GM12878 (cell line): ENCODE measurements at regions not wholly inside any gene's neighbourhood (a gene's known extent, or its start where the extent isn't known, plus 50 kb on each side); places are given as distances from the start of the nearest gene placed in this dataset.

Experiments
- ATF2 ChIP-seq: IDR thresholded peaks from 2 replicates; pipeline ENCODE4 v1.6.1; 2012; ENCODE audit warnings: low read length, inconsistent platforms
- BACH1 ChIP-seq: fragments of 450-650 bp; IDR thresholded peaks from 2 replicates; pipeline ENCODE4 v1.6.1; 2017; ENCODE audit warnings: mild to moderate bottlenecking, borderline replicate concordance
- CBX3 ChIP-seq: fragments of 200-600 bp; sonication (generic); IDR thresholded peaks from 2 replicates; pipeline ENCODE4 v1.6.1; 2016; ENCODE audit warnings: low read depth, borderline replicate concordance
- CHD1 ChIP-seq: IDR thresholded peaks from 2 replicates; pipeline ENCODE4 v1.6.1; 2012; ENCODE audit warnings: low read depth, low read length, improper control_type of control experiment
- CTCF ChIP-seq, 3 experiments: IDR thresholded peaks in 2 of 3; conservative IDR thresholded peaks in 1 of 3; 2 replicates each; pipeline ENCODE4 v1.5.1; 2011; ENCODE audit warnings: low read depth in 3 of 3, low read length in 3 of 3, mild to moderate bottlenecking in 3 of 3, control low read depth in 2 of 3, moderate library complexity in 2 of 3, inconsistent platforms in 1 of 3, mixed read lengths in 1 of 3; ENCODE audit not compliant: control insufficient read depth in 2 of 3, insufficient read depth in 1 of 3; ENCODE audit errors: extremely low read depth in 1 of 3
- FOXM1 ChIP-seq: IDR thresholded peaks from 2 replicates; pipeline ENCODE4 v1.6.1; 2012; ENCODE audit warnings: low read depth, mild to moderate bottlenecking, inconsistent platforms, low read length, moderate library complexity
- GABPA ChIP-seq: IDR thresholded peaks from 2 replicates; pipeline ENCODE4 v1.6.1; 2014; ENCODE audit warnings: antibody characterized with exemption, low read depth, mild to moderate bottlenecking, inconsistent platforms
- HDAC6 ChIP-seq: fragments of 200-600 bp; sonication (generic); IDR thresholded peaks from one replicate; pipeline ENCODE4 v1.8.0; 2017; ENCODE audit warnings: antibody characterized with exemption; ENCODE audit not compliant: unreplicated experiment
- MXI1 ChIP-seq: fragments of 150-350 bp; IDR thresholded peaks from 2 replicates; pipeline ENCODE4 v1.6.1; 2011; ENCODE audit warnings: low read depth, mild to moderate bottlenecking, inconsistent platforms, low read length, improper control_type of control experiment
- NFIC ChIP-seq: IDR thresholded peaks from 2 replicates; pipeline ENCODE4 v1.6.1; 2012; ENCODE audit warnings: low read depth, mild to moderate bottlenecking, inconsistent platforms, low read length, moderate library complexity
- PAX5 ChIP-seq: IDR thresholded peaks from 2 replicates; pipeline ENCODE4 v1.6.1; 2011; ENCODE audit warnings: low read depth, low read length, borderline replicate concordance
- PBX3 ChIP-seq: IDR thresholded peaks from 2 replicates; pipeline ENCODE4 v1.6.1; 2011; ENCODE audit warnings: mild to moderate bottlenecking, low read depth, low read length, moderate library complexity; ENCODE audit not compliant: insufficient replicate concordance
- SMAD1 ChIP-seq: fragments of 450-650 bp; IDR thresholded peaks from 2 replicates; pipeline ENCODE4 v1.6.1; 2018; ENCODE audit warnings: mild to moderate bottlenecking, low read depth; ENCODE audit not compliant: partially characterized antibody
- ZBTB4 ChIP-seq: fragments of 450-650 bp; formaldehyde crosslinking; IDR thresholded peaks from 2 replicates; pipeline ENCODE4 v1.4.0; 2022; ENCODE audit warnings: mild to moderate bottlenecking, moderate library complexity

- TF ChIP-seq ZBTB4 (CRISPR knock-in tag) (no peak), PAX5 (no peak), ATF2 (no peak), NFIC (no peak), CHD1 (no peak), SMAD1 (no peak), PBX3 (no peak), GABPA (no peak), HDAC6 (no peak), FOXM1 (no peak), BACH1 (no peak), MXI1 (no peak), CBX3 (no peak), CTCF (IDR thresholded peaks at IDR 0.05 in 2 of 3, conservative IDR thresholded peaks at IDR 0.05 in 1 of 3; ENCODE audit: control insufficient read depth in 2 of 3, extremely low read depth in 1 of 3, insufficient read depth in 1 of 3, low read depth in 3 of 3, low read length in 3 of 3) (no peak)
These were observed 611.3 kb downstream of the TBC1D22A start (continued) for GRCh38 chr22:47373648-47374272.
